ENCODE measurements at regions not wholly inside any gene's neighbourhood (a gene's known extent, or its start where the extent isn't known, plus 50 kb on each side); places are given as distances from the start of the nearest gene placed in this dataset.

DNA sequence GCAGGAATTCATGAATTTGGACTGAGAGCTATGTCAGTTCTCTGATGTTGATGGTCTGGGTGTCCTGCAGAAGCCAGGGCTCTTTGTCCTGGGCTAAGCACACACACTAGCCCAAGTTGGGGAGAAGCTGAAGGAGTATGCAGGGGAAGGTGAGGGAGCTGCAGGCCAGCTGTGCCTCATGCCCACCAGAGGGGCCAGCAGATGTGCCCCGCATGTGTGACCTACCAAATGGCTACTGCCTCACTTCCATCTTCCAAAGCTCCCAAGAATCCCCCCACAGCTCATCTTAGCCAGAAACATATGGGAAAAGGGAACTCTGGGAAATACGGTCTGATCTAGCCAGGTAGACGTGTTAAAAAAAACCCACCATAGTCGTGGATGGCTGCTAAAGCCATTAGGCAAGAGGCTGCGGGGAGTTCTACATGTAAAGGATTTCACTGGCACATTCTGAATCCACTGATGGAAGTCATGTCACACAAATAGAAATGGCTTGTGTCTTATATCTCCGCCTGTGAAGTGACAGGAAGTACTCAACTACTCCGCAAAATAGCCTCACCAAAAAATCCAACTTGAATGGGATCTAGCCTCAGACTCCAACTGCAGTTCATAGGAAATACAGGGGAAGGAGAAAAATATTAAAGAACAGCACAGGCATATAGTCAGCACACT is 96.3 kb upstream of the CLMP start:
- intact Hi-C loops (cut with DNase I) = loop anchor here in 1 of 2 donors (10.0 kb wide), 1 partner anchor 63 kb away; no protein-coding TSS in a partner anchor
- Histone ChIP-seq H3K4me3 (no peak overlapping the region), H3K27me3 (no peaks in the 10 kb centered on the region), H3K4me1 (no peaks in the 10 kb centered on the region), H3K9me3 (no peaks in the 10 kb centered on the region), H3K27ac (no peak overlapping the region), H3K36me3 (no peaks in the 10 kb centered on the region)
- ATAC-seq (no peak), DNase-seq (no peak)
- TF ChIP-seq, protein P1, sequence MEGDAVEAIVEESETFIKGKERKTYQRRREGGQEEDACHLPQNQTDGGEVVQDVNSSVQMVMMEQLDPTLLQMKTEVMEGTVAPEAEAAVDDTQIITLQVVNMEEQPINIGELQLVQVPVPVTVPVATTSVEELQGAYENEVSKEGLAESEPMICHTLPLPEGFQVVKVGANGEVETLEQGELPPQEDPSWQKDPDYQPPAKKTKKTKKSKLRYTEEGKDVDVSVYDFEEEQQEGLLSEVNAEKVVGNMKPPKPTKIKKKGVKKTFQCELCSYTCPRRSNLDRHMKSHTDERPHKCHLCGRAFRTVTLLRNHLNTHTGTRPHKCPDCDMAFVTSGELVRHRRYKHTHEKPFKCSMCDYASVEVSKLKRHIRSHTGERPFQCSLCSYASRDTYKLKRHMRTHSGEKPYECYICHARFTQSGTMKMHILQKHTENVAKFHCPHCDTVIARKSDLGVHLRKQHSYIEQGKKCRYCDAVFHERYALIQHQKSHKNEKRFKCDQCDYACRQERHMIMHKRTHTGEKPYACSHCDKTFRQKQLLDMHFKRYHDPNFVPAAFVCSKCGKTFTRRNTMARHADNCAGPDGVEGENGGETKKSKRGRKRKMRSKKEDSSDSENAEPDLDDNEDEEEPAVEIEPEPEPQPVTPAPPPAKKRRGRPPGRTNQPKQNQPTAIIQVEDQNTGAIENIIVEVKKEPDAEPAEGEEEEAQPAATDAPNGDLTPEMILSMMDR (IDR thresholded peaks at IDR 0.05) = no peak
- TF ChIP-seq POLR2A (IDR thresholded peaks at IDR 0.05) = no peak
- WGBS (ENCODE audit: insufficient coverage, low coverage, low lambda C conversion rate, missing lambda C conversion rate) = 66% methylated on average over 7 of the region's 7 CpGs

DNA sequence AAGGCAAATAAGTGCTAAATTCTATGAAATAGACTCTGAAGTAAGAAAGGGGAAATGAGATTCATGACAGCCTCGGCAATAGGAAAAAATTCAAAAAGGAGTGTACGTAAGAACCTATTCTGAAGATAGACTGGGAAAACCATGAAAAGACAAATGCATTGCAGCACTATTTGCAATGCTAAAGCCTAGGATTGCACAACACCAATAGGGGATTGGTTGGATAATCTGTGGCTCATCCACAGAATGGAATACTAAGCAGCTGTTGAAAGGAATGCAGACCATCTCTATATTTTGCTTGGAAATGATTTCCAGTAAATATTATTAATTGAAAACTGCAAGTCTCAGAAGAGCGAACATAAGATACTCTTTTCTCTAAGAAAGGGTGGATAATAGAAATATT is 91.7 kb upstream of the CLMP start:
- ATAC-seq (no peak), DNase-seq (no peak)
- Histone ChIP-seq H3K4me3 (no peak overlapping the region), H3K27ac (no peak overlapping the region), H3K4me1 (no peaks in the 10 kb centered on the region), H3K27me3 (no peaks in the 10 kb centered on the region), H3K9me3 (no peaks in the 10 kb centered on the region), H3K36me3 (no peaks in the 10 kb centered on the region)
- intact Hi-C loops (cut with DNase I) = no loop called here
- no peak for TF ChIP-seq POLR2A (IDR thresholded peaks at IDR 0.05)
- TF ChIP-seq, protein P1 (IDR thresholded peaks at IDR 0.05) = no peak
- 56% methylated on average over 3 of the region's 3 CpGs for WGBS (ENCODE audit: insufficient coverage, low coverage, low lambda C conversion rate, missing lambda C conversion rate)

DNA sequence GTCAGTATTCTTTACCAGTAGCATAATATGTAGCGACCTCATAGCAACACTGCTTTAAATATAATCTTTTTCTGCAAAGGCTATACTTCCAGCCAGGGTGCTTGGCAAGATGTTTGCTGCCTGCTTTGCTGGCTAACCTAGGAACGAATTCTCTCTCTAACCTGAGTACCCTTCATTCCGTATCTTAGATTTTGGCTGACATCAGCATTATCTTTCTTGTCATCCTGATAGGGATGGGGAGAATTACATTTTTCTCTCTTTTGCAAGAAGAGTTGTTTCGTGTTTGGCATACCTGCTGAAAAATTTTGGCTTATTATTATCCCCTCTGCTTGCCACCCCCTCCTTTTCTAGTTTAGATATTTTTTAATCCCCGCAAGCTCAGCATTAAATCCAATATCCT is 91.2 kb upstream of the CLMP start:
- TF ChIP-seq, protein P1 (IDR thresholded peaks at IDR 0.05) = no peak
- TF ChIP-seq POLR2A (IDR thresholded peaks at IDR 0.05) = no peak
- WGBS (ENCODE audit: insufficient coverage, low coverage, low lambda C conversion rate, missing lambda C conversion rate) = 32% methylated on average over 5 of the region's 5 CpGs
- H3K4me3 ChIP-seq = no peak overlapping the region
- DNase-seq = no peak
- H3K27me3 ChIP-seq = no peaks in the 10 kb centered on the region
- H3K9me3 ChIP-seq = no peaks in the 10 kb centered on the region
- no peak for ATAC-seq
- intact Hi-C loops (cut with DNase I) = no loop called here
- H3K36me3 ChIP-seq = no peaks in the 10 kb centered on the region
- H3K27ac ChIP-seq = no peak overlapping the region
- no peaks in the 10 kb centered on the region for H3K4me1 ChIP-seq

DNA sequence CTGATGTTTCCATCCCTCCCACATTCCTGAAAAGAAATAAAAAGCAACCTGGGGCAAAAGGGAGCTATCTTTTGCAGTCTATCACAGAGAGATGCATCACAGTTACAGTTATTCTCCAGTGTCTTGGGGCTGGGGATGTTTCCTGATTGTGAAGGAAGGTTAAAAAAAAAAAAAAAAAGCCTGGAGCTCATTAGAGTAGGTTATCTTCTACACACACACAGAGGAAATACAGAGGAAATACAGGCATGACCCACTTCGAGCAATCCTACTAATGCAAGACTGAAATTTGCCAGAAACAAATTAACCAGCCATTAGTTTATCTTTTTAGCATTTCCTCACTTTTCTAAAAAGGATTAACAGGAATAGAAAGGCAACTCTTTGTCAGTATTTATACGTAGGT is 89.4 kb upstream of the CLMP start:
- no peak overlapping the region for H3K27ac ChIP-seq
- H3K4me1 ChIP-seq = no peaks in the 10 kb centered on the region
- DNase-seq (no peak), ATAC-seq (no peak)
- H3K36me3 ChIP-seq = no peaks in the 10 kb centered on the region
- no peaks in the 10 kb centered on the region for H3K9me3 ChIP-seq
- intact Hi-C loops (cut with DNase I) = no loop called here
- no peaks in the 10 kb centered on the region for H3K27me3 ChIP-seq
- 47% methylated on average over 2 of the region's 2 CpGs for WGBS (ENCODE audit: insufficient coverage, low coverage, low lambda C conversion rate, missing lambda C conversion rate)
- H3K4me3 ChIP-seq = no peak overlapping the region
- TF ChIP-seq POLR2A (IDR thresholded peaks at IDR 0.05) = no peak
- TF ChIP-seq, protein P1 (IDR thresholded peaks at IDR 0.05) = no peak
